Left ventricle myocardium inferior (tissue), 1 donor: ENCODE measurements at regions not wholly inside any gene's neighbourhood (a gene's known extent, or its start where the extent isn't known, plus 50 kb on each side); places are given as distances from the start of the nearest gene placed in this dataset.

Experiments used
- DNase-seq: peaks from one replicate; pipeline ENCODE4 v3.0.0-alpha.2; 2020
- H3K27ac ChIP-seq: fragments of 200-600 bp; replicated peaks from 2 replicates; pipeline ENCODE4 v1.8.0; 2021
- H3K27me3 ChIP-seq: fragments of 200-600 bp; 2 replicates; pipeline ENCODE4 v1.8.0; 2021; ENCODE audit warnings: low read depth
- H3K36me3 ChIP-seq: fragments of 200-600 bp; 2 replicates; pipeline ENCODE4 v1.8.0; 2021
- H3K4me1 ChIP-seq: fragments of 200-600 bp; 2 replicates; pipeline ENCODE4 v1.8.0; 2021
- H3K4me3 ChIP-seq: fragments of 200-600 bp; 2 replicates; pipeline ENCODE4 v1.8.0; 2021; ENCODE audit warnings: mild to moderate bottlenecking, moderate library complexity
- H3K9me3 ChIP-seq: fragments of 200-600 bp; replicated peaks from 2 replicates; pipeline ENCODE4 v1.8.0; 2021
- intact Hi-C: fragments of 100-400 bp; cut with micrococcal nuclease; formaldehyde crosslinking; loops from one replicate; pipeline ENCODE4 v1.11.0; 2022
- TF ChIP-seq, protein P1 (sequence below): fragments of 200-600 bp; IDR thresholded peaks from 2 replicates; pipeline ENCODE4 v1.8.0; 2021; ENCODE audit warnings: antibody characterized with exemption, mild to moderate bottlenecking, borderline replicate concordance
- donor health status: DM: no; HTN: yes; CAD: no; lungs with severe emphysema.

GRCh38 chr2:59302683-59303082 lies 1061.6 kb upstream of the FANCL start:
- TF ChIP-seq, protein P1, sequence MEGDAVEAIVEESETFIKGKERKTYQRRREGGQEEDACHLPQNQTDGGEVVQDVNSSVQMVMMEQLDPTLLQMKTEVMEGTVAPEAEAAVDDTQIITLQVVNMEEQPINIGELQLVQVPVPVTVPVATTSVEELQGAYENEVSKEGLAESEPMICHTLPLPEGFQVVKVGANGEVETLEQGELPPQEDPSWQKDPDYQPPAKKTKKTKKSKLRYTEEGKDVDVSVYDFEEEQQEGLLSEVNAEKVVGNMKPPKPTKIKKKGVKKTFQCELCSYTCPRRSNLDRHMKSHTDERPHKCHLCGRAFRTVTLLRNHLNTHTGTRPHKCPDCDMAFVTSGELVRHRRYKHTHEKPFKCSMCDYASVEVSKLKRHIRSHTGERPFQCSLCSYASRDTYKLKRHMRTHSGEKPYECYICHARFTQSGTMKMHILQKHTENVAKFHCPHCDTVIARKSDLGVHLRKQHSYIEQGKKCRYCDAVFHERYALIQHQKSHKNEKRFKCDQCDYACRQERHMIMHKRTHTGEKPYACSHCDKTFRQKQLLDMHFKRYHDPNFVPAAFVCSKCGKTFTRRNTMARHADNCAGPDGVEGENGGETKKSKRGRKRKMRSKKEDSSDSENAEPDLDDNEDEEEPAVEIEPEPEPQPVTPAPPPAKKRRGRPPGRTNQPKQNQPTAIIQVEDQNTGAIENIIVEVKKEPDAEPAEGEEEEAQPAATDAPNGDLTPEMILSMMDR, result no peak
- H3K27ac ChIP-seq, result no peak overlapping the region
- no peaks in the 10 kb centered on the region for H3K9me3 ChIP-seq
- intact Hi-C loops, result no loop called here
- H3K36me3 ChIP-seq, result no peaks in the 10 kb centered on the region
- no peaks in the 10 kb centered on the region for H3K4me1 ChIP-seq
- H3K27me3 ChIP-seq, result peaks cover 5% of the 10 kb centered on the region
- no peak for DNase-seq
- no peak overlapping the region for H3K4me3 ChIP-seq

DNA sequence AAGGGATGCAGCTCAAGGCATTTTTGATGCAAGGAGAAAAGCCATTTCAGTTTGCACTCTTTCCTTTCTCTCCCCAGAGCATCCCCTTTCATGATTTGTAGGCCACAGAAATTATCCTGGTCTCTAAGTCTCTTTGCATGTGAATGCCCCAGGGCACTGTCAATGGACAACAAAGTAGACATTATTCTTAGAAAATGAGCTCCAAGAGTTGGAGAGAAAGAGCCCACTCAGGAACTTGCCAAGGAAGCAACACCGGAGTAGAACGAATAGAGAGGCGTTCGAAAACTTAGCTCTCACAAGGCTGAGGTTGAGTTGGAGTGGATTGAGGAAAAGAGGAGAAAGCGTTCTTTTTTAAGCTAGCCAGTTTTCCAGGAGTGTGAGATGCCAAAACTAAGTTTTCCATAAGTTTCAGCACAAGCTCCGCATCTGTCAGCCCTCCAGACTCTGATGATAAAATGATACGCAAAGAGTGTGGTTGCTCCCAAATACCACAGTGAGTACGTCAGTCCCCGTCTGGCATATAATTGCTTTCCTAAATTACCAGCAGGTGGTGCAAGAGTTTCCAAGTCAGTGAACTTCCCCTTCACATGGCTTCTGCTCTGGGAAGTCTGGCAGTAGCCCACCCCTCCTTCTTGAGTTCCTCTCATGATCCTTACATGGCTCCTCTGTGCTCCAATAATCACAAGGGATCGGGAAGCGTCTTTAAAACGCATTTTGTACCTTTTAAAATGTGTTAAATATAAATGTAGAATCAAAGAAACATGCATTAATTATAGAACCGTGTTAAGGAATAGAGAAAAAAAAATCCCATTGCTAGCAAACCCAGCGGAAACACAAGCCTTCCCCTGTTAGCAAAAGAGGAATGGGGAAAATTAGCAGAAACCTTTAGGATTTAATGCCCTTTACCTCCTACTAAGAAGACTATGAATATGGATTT lies 1060.6 kb upstream of the FANCL start:
- Histone ChIP-seq H3K27me3 (peaks cover 5% of the 10 kb centered on the region), H3K9me3 (no peaks in the 10 kb centered on the region), H3K4me3 (no peak overlapping the region), H3K27ac (no peak overlapping the region), H3K36me3 (no peaks in the 10 kb centered on the region), H3K4me1 (no peaks in the 10 kb centered on the region)
- TF ChIP-seq, protein P1, result peak; percentile 73
- no peak for DNase-seq
- intact Hi-C loops, result no loop called here

GRCh38 chr2:59297816-59298215 lies 1056.7 kb upstream of the FANCL start:
- H3K9me3 ChIP-seq, result no peaks in the 10 kb centered on the region
- no peak overlapping the region for H3K27ac ChIP-seq
- no peak overlapping the region for H3K4me3 ChIP-seq
- no peak for DNase-seq
- TF ChIP-seq, protein P1, result no peak
- H3K36me3 ChIP-seq, result no peaks in the 10 kb centered on the region
- no peaks in the 10 kb centered on the region for H3K4me1 ChIP-seq
- peaks cover 28% of the 10 kb centered on the region for H3K27me3 ChIP-seq
- intact Hi-C loops, result no loop called here

DNA sequence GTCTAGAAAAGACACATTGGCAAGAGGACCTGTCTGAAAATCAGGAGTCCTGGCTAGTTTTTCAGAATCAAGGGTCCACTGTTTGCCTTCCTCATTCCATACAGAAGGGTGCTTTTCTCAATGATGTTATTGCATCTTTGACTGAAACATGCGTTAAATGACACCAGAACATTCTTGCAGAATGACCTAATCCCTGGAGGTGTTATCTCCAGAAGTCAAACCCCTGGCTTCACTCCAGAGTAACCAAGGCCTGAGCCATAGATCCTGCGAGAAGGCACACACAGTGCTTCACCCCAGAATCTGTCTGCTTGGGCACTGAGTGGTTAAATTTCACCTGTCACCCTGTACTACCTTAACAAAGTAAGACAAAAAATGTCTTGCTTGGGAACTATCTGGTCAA lies 1055.2 kb upstream of the FANCL start:
- Histone ChIP-seq H3K9me3 (no peaks in the 10 kb centered on the region), H3K4me1 (no peaks in the 10 kb centered on the region), H3K27me3 (peaks cover 39% of the 10 kb centered on the region), H3K36me3 (no peaks in the 10 kb centered on the region), H3K4me3 (no peak overlapping the region), H3K27ac (no peak overlapping the region)
- DNase-seq, result no peak
- TF ChIP-seq, protein P1, result no peak
- intact Hi-C loops, result no loop called here

- Histone ChIP-seq H3K9me3 (no peaks in the 10 kb centered on the region), H3K4me3 (no peak overlapping the region), H3K27ac (no peak overlapping the region), H3K27me3 (peaks cover 39% of the 10 kb centered on the region), H3K4me1 (no peaks in the 10 kb centered on the region), H3K36me3 (no peaks in the 10 kb centered on the region)
- no peak for DNase-seq
- TF ChIP-seq, protein P1, result no peak
- intact Hi-C loops, result no loop called here
Observed at GRCh38 chr2:59295524-59296162, 1054.5 kb upstream of the FANCL start.
